PC-3 (cell line): ENCODE measurements at regions not wholly inside any gene's neighbourhood (a gene's known extent, or its start where the extent isn't known, plus 50 kb on each side); places are given as distances from the start of the nearest gene placed in this dataset.
"Not testable (repeated sequence)": the region's sequence is repeated elsewhere in the genome, so short reads cannot be mapped to it uniquely, and the experiment has no call there.

Experiments used
- ATAC-seq: fragments of 200-7000 bp; cut with Tn5 transposase; 2 replicates; pipeline ENCODE4 v1.9.1; 2020; ENCODE audit warnings: mild to moderate bottlenecking, moderate library complexity
- BruUV-seq: library from RNA; stranded (reverse); fragments of 400-500 nt; replicated peaks from 2 replicates; lab custom pipeline; 2021; lab: Mats Ljungman, UMichigan
- CTCF ChIA-PET: fragments of 300-600 bp; sonication (Branson Sonifier 250); formaldehyde crosslinking; loops from one replicate; lab custom pipeline; 2022; ENCODE audit warnings: antibody characterized with exemption; lab: Charles Lee
- POLR2A ChIA-PET: fragments of 300-600 bp; sonication (Branson Sonifier 250); formaldehyde crosslinking; loops from one replicate; lab custom pipeline; 2022; ENCODE audit warnings: antibody characterized with exemption; ENCODE audit not compliant: unreplicated experiment; lab: Charles Lee
- DNase-seq: peaks from one replicate; pipeline ENCODE4 v3.0.0-alpha.2; 2015
- H2AFZ ChIP-seq: fragments of 300-600 bp; sonication (generic); 2 replicates; pipeline ENCODE4 v1.6.0; 2016; ENCODE audit warnings: antibody characterized with exemption, low read length
- H3F3A ChIP-seq: fragments of 300-600 bp; sonication (generic); one replicate; pipeline ENCODE4 v1.6.0; 2017; ENCODE audit warnings: antibody characterized with exemption, low read length, control low read depth, mild to moderate bottlenecking; ENCODE audit not compliant: unreplicated experiment
- H3K27ac ChIP-seq: fragments of 300-600 bp; sonication (generic); 2 replicates; pipeline ENCODE4 v1.5.1; 2016; ENCODE audit warnings: mild to moderate bottlenecking, low read length
- H3K27me3 ChIP-seq: fragments of 300-600 bp; sonication (generic); 2 replicates; pipeline ENCODE4 v1.6.1; 2016; ENCODE audit warnings: low read length, mixed read lengths
- H3K36me3 ChIP-seq: fragments of 300-600 bp; sonication (generic); 2 replicates; pipeline ENCODE4 v1.6.1; 2016; ENCODE audit warnings: low read depth, mixed run types, low read length, mixed read lengths
- H3K4me1 ChIP-seq: fragments of 300-600 bp; sonication (generic); 2 replicates; pipeline ENCODE4 v1.5.1; 2016; ENCODE audit warnings: low read length; ENCODE audit not compliant: insufficient read depth
- H3K4me2 ChIP-seq: fragments of 300-600 bp; sonication (generic); 2 replicates; pipeline ENCODE4 v1.6.0; 2016; ENCODE audit warnings: low read length
- H3K4me3 ChIP-seq: fragments of 300-600 bp; sonication (generic); 2 replicates; pipeline ENCODE4 v1.5.1; 2016; ENCODE audit warnings: mild to moderate bottlenecking, low read length, mixed read lengths
- H3K79me2 ChIP-seq: fragments of 300-600 bp; sonication (generic); 2 replicates; pipeline ENCODE4 v1.6.1; 2017; ENCODE audit warnings: low read length, mixed read lengths
- H3K9ac ChIP-seq: fragments of 300-600 bp; sonication (generic); 2 replicates; pipeline ENCODE4 v1.6.0; 2016; ENCODE audit warnings: mild to moderate bottlenecking, low read length
- H3K9me2 ChIP-seq: fragments of 300-600 bp; sonication (generic); replicated peaks from 2 replicates; pipeline ENCODE4 v1.6.1; 2016; ENCODE audit warnings: mixed run types, low read length, mixed read lengths
- H3K9me3 ChIP-seq: fragments of 300-600 bp; sonication (generic); 2 replicates; pipeline ENCODE4 v1.6.1; 2016; ENCODE audit warnings: low read length, mixed read lengths
- H4K20me1 ChIP-seq: fragments of 300-600 bp; sonication (generic); 2 replicates; pipeline ENCODE4 v1.6.1; 2016; ENCODE audit warnings: low read length, mixed read lengths
- CTCF ChIP-seq: fragments of 300-600 bp; sonication (generic); conservative IDR thresholded peaks from 2 replicates; pipeline ENCODE4 v1.5.1; 2017; ENCODE audit warnings: antibody characterized with exemption, low read depth, mild to moderate bottlenecking, low read length
- EZH2 ChIP-seq: fragments of 300-600 bp; sonication (generic); IDR thresholded peaks from one replicate; pipeline ENCODE4 v1.6.1; 2017; ENCODE audit warnings: antibody characterized with exemption, mild to moderate bottlenecking, low read length; ENCODE audit not compliant: unreplicated experiment
- EZH2phosphoT487 ChIP-seq: fragments of 300-600 bp; sonication (generic); IDR thresholded peaks from 2 replicates; pipeline ENCODE4 v1.6.1; 2018; ENCODE audit warnings: mild to moderate bottlenecking, antibody characterized with exemption, low read length, borderline replicate concordance
- intact Hi-C: fragments of 100-400 bp; cut with micrococcal nuclease; formaldehyde crosslinking; loops from 2 replicates; pipeline ENCODE4 v1.9.0; 2023

DNA sequence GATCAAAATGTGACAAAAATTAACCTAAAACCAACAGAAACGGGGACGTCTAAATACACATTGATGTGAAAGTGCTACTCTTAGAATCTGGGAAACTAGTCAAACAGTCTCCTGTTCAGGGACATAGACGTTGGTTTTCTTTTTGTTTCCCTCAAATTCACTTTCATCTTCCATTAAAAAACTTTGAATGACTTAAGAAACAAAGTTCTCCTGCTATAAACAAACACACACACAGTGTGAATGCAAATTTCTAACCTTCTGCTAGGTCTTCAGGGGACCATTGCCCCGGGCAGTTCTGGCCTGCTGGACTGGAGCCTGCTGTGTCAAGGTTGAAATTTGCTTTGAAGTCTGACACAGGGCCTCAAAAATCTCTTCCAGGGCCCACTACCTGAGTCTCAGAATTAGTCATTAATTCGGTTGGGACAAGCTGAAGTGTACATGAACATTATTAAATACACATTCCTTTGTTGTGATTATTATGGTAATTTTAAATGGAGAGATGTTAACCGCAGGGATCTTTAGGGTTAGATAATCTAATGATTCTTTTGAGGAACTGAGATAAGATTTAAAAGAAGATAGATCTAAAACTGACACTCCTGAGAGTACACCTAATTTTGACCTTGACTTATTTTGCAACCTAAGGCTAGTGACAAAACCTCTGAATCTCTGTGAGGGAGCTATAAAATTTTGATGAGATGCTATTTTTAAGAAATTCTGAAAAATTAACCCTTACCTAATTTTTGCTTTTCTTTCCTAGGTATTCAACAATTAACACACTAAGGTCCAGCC, 1260.4 kb downstream of the ROBO1 start:
- Histone ChIP-seq H3K79me2 (no peaks in the 10 kb centered on the region), H2AFZ (peak overlapping the region; percentile 38), H3K9me2 (no peaks in the 10 kb centered on the region), H3F3A (peaks cover 5% of the 10 kb centered on the region), H3K4me1 (peaks cover 27% of the 10 kb centered on the region), H3K4me3 (peak overlapping the region; percentile 29; the same call in 1 of the 2 replicates), H3K9me3 (no peaks in the 10 kb centered on the region), H3K27me3 (no peaks in the 10 kb centered on the region), H3K9ac (peak overlapping the region; percentile 23), H3K4me2 (peak overlapping the region; percentile 76), H4K20me1 (no peaks in the 10 kb centered on the region), H3K36me3 (no peaks in the 10 kb centered on the region), H3K27ac (peak overlapping the region; percentile 79)
- DNase-seq = peak; percentile 81
- TF ChIP-seq EZH2 = no peak
- no peak for TF ChIP-seq CTCF
- no peak for TF ChIP-seq EZH2phosphoT487
- no TSS peak for BruUV-seq
- POLR2A ChIA-PET = interaction anchor here (0.7 kb wide), 1 partner anchor 607 kb away, joined by 7 read pairs; no protein-coding TSS in a partner anchor
- CTCF ChIA-PET = no interaction called here
- peak; percentile 52 for ATAC-seq
- intact Hi-C loops = loop anchor here (1.0 to 5.0 kb wide), 2 partner anchors 138 to 165 kb away; no protein-coding TSS in a partner anchor

DNA sequence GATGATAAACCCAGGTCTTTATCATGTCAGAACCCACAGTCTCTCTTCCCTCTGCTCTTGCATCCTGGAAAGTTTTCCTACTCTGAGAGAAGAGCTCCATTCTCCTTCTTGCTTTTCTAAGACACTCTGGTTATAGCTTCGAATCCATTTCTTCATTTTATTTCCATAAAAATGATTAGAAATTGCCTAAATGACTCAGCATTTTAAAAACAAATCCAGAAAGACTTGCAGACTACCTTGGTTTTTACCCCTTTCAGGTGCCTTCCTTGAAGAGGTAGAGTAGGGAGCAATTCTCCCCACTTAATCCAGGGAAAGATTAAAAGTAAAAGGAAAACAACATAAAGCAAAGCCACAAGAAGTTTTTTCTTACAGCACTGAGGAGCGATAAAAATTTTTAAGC, 1256.0 kb downstream of the ROBO1 start:
- Histone ChIP-seq H3K27ac (no peak overlapping the region), H3K79me2 (no peaks in the 10 kb centered on the region), H3K4me2 (no peak overlapping the region), H3K27me3 (no peaks in the 10 kb centered on the region), H3K4me1 (peaks cover 16% of the 10 kb centered on the region), H4K20me1 (no peaks in the 10 kb centered on the region), H3F3A (no peaks in the 10 kb centered on the region), H2AFZ (no peak overlapping the region), H3K9me2 (no peaks in the 10 kb centered on the region), H3K36me3 (no peaks in the 10 kb centered on the region), H3K9ac (no peak overlapping the region), H3K4me3 (no peak overlapping the region), H3K9me3 (no peaks in the 10 kb centered on the region)
- no TSS peak for BruUV-seq
- ATAC-seq (no peak), DNase-seq (no peak)
- intact Hi-C loops = loop anchor here (10.0 kb wide), 1 partner anchor 63 kb away; no protein-coding TSS in a partner anchor
- TF ChIP-seq CTCF (no peak), EZH2 (no peak), EZH2phosphoT487 (no peak)
- ChIA-PET CTCF (no interaction called here), POLR2A (no interaction called here)

DNA sequence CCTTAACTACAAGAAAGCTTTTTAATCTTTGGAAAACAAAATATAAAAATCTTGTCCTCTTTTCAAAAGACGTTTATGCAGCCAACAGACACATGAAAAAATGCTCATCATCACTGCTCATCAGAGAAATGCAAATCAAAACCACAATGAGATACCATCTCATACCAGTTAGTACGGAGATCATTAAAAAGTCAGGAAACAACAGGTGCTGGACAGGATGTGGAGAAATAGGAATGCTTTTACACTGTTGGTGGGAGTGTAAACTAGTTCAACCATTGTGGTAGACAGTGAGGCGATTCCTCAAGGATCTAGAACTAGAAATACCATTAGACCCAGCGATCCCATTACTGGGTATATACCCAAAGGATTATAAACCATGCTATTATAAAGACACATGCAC, 1255.0 kb downstream of the ROBO1 start:
- CTCF ChIA-PET, DNase-seq, ATAC-seq, H3K4me1 ChIP-seq, H3K27me3 ChIP-seq, H3K9me2 ChIP-seq, H3K27ac ChIP-seq, H3K9ac ChIP-seq, H4K20me1 ChIP-seq, H3F3A ChIP-seq, H3K4me2 ChIP-seq, H3K9me3 ChIP-seq, BruUV-seq, H3K4me3 ChIP-seq, H3K36me3 ChIP-seq, H2AFZ ChIP-seq, H3K79me2 ChIP-seq: not testable (repeated sequence)
- POLR2A ChIA-PET = interaction anchor here (0.6 kb wide), 1 partner anchor 15 kb away, joined by 3 read pairs; no protein-coding TSS in a partner anchor
- intact Hi-C loops = loop anchor here (10.0 kb wide), 1 partner anchor 62 kb away; no protein-coding TSS in a partner anchor
